22Rv1 (cell line): ENCODE measurements at regions not wholly inside any gene's neighbourhood (a gene's known extent, or its start where the extent isn't known, plus 50 kb on each side); places are given as distances from the start of the nearest gene placed in this dataset.

ENCODE experiments used
- CTCF ChIP-seq: fragments of 450-650 bp; IDR thresholded peaks from 2 replicates; pipeline ENCODE4 v1.5.1; 2017; ENCODE audit warnings: mild to moderate bottlenecking
- ZFX ChIP-seq: fragments of 450-650 bp; IDR thresholded peaks from 2 replicates; pipeline ENCODE4 v1.6.1; 2017; ENCODE audit warnings: antibody characterized with exemption, borderline replicate concordance

GRCh38 chr1:37131281-37131680 lies 97.0 kb upstream of the GRIK3 start:
- TF ChIP-seq CTCF (no peak), ZFX (no peak)
